GM12892 (cell line): ENCODE measurements at regions not wholly inside any gene's neighbourhood (a gene's known extent, or its start where the extent isn't known, plus 50 kb on each side); places are given as distances from the start of the nearest gene placed in this dataset.

Experiments used
- POLR2A ChIP-seq: IDR thresholded peaks from 2 replicates; pipeline ENCODE4 v1.6.1; 2011; ENCODE audit warnings: low read depth, low read length, control low read depth
- POLR2AphosphoS5 ChIP-seq: IDR thresholded peaks from 2 replicates; pipeline ENCODE4 v1.6.1; 2011; ENCODE audit warnings: low read depth, low read length, control low read depth

DNA sequence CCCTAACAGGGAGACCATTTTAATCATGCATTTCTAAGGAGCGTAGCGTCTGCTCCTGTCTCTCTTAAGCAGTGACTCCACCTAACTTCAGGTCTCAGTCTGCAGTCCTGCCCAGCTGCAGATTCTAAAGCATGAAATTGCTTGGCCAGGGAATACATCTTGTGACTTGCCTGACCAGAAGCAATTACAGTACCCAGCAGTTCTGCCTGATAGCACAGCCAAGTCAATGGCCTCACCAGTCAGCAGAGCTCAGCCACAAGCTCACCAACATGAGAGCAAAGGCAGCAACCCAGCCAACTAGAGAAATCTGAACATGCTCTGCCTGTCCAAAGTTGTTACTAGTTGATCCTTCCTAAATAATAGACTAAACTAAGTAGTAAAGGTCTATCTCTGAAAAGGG, 2011.9 kb upstream of the PCDH10 start:
- TF ChIP-seq POLR2A (no peak), POLR2AphosphoS5 (no peak)
